Parathyroid adenoma (tissue), 2 donors: ENCODE measurements at regions not wholly inside any gene's neighbourhood (a gene's known extent, or its start where the extent isn't known, plus 50 kb on each side); places are given as distances from the start of the nearest gene placed in this dataset.

Experiments
- H2AFZ ChIP-seq: fragments of 300-600 bp; sonication (generic); one replicate; pipeline ENCODE4 v1.7.0; 2017; ENCODE audit warnings: antibody characterized with exemption, mild to moderate bottlenecking
- H3K27ac ChIP-seq: fragments of 300-600 bp; sonication (generic); one replicate; pipeline ENCODE4 v1.7.0; 2017
- H3K27me3 ChIP-seq: fragments of 300-600 bp; sonication (generic); one replicate; pipeline ENCODE4 v1.7.0; 2017; ENCODE audit warnings: low read length; ENCODE audit not compliant: control insufficient read depth, insufficient read depth
- H3K36me3 ChIP-seq: fragments of 300-600 bp; sonication (generic); one replicate; pipeline ENCODE4 v1.7.0; 2017; ENCODE audit warnings: low read length; ENCODE audit not compliant: control insufficient read depth, insufficient read depth
- H3K4me1 ChIP-seq: fragments of 300-600 bp; sonication (generic); one replicate; pipeline ENCODE4 v1.7.0; 2017; ENCODE audit warnings: control low read depth
- H3K4me2 ChIP-seq: fragments of 300-600 bp; sonication (generic); one replicate; pipeline ENCODE4 v1.7.0; 2017; ENCODE audit warnings: low read length
- H3K4me3 ChIP-seq: fragments of 300-600 bp; sonication (generic); one replicate; pipeline ENCODE4 v1.7.0; 2017; ENCODE audit warnings: low read depth, low read length
- H3K79me2 ChIP-seq: fragments of 300-600 bp; sonication (generic); one replicate; pipeline ENCODE4 v1.7.0; 2017; ENCODE audit warnings: control low read depth
- H3K9ac ChIP-seq: fragments of 300-600 bp; sonication (generic); one replicate; pipeline ENCODE4 v1.7.0; 2017; ENCODE audit warnings: mild to moderate bottlenecking
- H3K9me3 ChIP-seq: fragments of 300-600 bp; sonication (generic); one replicate; pipeline ENCODE4 v1.7.0; 2017; ENCODE audit warnings: low read length; ENCODE audit not compliant: control insufficient read depth
- TF ChIP-seq, protein P1 (sequence below): fragments of 300-600 bp; sonication (generic); IDR thresholded peaks from one replicate; pipeline ENCODE4 v1.7.0; 2017; ENCODE audit warnings: antibody characterized with exemption, mild to moderate bottlenecking
- donor health status: primary hyperparathyroidism.

DNA sequence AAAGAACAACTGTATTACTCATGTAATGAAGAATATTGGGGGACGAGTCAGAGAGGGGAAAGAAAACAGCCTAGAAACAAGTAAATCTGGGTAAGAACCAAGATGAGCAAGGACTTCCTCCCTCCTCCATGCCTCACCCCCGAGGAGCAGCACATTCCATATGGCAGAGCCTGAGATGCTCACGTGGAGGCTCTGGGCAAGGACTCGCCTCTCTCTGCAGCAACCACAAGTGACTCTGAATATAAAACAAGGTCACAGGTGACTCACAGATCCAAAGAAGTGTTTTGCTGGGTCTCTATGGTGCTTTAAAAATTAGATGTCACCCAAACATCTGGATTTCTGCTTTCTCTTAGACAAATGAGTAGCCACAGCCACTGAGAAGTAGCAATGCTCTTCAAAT lies 453.0 kb upstream of the SULF2 start:
- Histone ChIP-seq H3K9ac (no peak overlapping the region), H2AFZ (no peak overlapping the region), H3K9me3 (no peaks in the 10 kb centered on the region), H3K79me2 (no peaks in the 10 kb centered on the region), H3K27ac (no peak overlapping the region), H3K4me2 (no peak overlapping the region), H3K27me3 (no peaks in the 10 kb centered on the region), H3K4me3 (no peak overlapping the region), H3K36me3 (no peaks in the 10 kb centered on the region), H3K4me1 (no peaks in the 10 kb centered on the region)
- TF ChIP-seq, protein P1, sequence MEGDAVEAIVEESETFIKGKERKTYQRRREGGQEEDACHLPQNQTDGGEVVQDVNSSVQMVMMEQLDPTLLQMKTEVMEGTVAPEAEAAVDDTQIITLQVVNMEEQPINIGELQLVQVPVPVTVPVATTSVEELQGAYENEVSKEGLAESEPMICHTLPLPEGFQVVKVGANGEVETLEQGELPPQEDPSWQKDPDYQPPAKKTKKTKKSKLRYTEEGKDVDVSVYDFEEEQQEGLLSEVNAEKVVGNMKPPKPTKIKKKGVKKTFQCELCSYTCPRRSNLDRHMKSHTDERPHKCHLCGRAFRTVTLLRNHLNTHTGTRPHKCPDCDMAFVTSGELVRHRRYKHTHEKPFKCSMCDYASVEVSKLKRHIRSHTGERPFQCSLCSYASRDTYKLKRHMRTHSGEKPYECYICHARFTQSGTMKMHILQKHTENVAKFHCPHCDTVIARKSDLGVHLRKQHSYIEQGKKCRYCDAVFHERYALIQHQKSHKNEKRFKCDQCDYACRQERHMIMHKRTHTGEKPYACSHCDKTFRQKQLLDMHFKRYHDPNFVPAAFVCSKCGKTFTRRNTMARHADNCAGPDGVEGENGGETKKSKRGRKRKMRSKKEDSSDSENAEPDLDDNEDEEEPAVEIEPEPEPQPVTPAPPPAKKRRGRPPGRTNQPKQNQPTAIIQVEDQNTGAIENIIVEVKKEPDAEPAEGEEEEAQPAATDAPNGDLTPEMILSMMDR = no peak

DNA sequence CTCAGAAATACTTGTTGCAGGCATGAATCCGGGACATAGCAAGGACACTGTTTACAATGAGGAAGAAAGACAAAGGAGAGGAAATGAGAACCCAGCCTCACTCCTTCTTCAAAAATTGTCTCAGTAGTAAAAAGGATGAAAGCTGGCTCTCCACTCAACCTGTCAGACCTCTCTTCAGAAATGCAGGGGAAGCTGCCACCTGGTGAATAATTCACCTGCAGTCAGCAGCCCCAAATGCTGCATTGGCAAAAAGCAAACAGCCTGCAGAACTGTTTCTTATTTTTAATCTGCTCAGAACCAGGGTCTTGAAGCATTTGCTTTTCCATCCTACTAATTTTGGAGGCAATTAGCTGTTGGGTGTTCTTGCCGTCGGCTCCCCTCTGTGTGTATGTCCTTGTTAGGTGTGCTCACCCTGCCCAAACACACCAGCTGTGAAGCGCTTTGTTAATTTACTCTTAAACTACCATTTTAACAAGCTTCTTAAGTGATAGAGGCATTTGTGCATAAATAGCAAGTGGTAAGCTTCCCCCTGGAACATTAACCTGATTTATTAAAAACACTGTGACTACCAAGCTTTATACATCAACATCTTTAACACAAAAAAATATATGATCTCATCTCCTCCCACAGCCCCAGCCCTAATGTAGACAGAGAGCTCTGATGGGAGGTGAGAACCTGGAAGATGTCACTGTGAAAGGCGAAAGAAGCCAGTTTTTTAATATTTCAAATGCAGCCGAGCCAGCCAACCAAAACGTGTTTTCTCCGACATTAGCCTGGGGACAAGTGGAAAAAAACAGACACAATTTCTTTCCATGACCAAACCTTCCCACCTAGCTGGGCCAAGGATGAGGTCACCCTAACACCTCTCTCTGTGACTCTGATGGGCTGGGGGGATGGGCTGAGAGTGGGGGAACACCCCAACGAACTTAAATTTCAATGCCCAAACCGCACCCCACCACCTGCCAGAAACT lies 451.0 kb upstream of the SULF2 start:
- no peak overlapping the region for H3K27ac ChIP-seq
- H3K4me3 ChIP-seq = no peak overlapping the region
- H3K4me1 ChIP-seq = no peaks in the 10 kb centered on the region
- no peak overlapping the region for H3K9ac ChIP-seq
- H3K79me2 ChIP-seq = no peaks in the 10 kb centered on the region
- no peaks in the 10 kb centered on the region for H3K9me3 ChIP-seq
- TF ChIP-seq, protein P1 = no peak
- H3K36me3 ChIP-seq = no peaks in the 10 kb centered on the region
- H3K27me3 ChIP-seq = no peaks in the 10 kb centered on the region
- no peak overlapping the region for H2AFZ ChIP-seq
- H3K4me2 ChIP-seq = no peak overlapping the region

DNA sequence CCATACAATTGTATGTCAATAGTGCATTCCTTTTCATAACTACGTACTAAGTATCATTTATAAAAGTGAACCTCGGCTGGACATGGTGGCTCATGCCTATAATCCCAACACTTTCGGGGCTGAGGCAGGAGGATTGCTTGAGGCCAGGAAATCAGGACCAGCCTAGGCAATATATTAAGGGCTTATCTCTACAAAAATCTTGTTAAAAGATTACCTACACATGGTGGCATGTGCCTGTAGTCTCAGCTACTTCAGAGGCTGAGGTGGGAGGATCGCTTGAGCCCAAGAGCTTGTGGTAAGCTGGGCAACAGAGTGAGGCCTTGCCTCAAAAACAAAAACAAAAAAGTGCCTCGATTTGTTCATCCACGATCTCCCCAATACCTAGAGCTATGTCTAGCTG lies 449.7 kb upstream of the SULF2 start:
- H3K27ac ChIP-seq = no peak overlapping the region
- no peak overlapping the region for H3K9ac ChIP-seq
- no peak overlapping the region for H3K4me3 ChIP-seq
- no peaks in the 10 kb centered on the region for H3K4me1 ChIP-seq
- no peaks in the 10 kb centered on the region for H3K36me3 ChIP-seq
- H3K9me3 ChIP-seq = no peaks in the 10 kb centered on the region
- no peak overlapping the region for H3K4me2 ChIP-seq
- no peaks in the 10 kb centered on the region for H3K79me2 ChIP-seq
- no peak overlapping the region for H2AFZ ChIP-seq
- H3K27me3 ChIP-seq = no peaks in the 10 kb centered on the region
- TF ChIP-seq, protein P1 = no peak

DNA sequence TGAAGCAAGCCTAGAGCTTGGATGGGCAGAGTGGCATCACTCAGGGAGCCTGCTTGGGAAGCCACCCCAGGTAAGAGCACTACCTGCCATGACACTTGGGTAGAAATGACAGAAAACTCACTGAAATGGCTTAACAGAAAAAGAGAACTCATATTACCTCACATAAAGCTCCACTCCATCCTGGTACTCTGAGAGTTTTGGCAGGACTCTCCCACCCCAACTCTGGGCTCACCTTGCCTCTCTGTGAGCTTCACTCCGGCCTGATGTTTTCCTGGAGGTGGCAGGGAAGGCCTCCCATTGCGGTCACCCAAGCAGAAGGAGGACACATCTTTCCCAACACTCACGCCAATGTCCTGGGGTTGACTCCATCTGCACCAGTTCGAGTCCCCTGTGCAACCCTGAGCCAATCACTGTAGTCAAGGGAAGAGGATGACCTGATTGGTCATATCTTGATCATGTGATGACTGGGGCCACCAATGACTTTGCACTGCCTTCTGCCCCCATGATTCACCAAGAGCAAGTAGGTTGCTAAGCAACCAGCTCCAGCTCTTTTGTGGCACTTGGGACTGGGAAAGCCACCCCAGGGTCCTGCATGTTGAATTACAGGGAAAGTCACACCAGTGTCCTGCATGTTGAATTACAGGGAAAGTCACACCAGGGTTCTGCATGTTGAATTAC lies 446.1 kb upstream of the SULF2 start:
- TF ChIP-seq, protein P1 = no peak
- Histone ChIP-seq H3K9me3 (no peaks in the 10 kb centered on the region), H3K27me3 (no peaks in the 10 kb centered on the region), H2AFZ (no peak overlapping the region), H3K4me3 (no peak overlapping the region), H3K79me2 (no peaks in the 10 kb centered on the region), H3K4me1 (no peaks in the 10 kb centered on the region), H3K4me2 (no peak overlapping the region), H3K27ac (no peak overlapping the region), H3K36me3 (no peaks in the 10 kb centered on the region), H3K9ac (no peak overlapping the region)
